HG02973 (cell line): ENCODE measurements at regions not wholly inside any gene's neighbourhood (a gene's known extent, or its start where the extent isn't known, plus 50 kb on each side); places are given as distances from the start of the nearest gene placed in this dataset.
"Not testable (repeated sequence)": the region's sequence is repeated elsewhere in the genome, so short reads cannot be mapped to it uniquely, and the experiment has no call there.

Experiments
- ATAC-seq: cut with Tn5 transposase; IDR thresholded peaks from one replicate; pipeline ENCODE4 v1.9.1; 2021; ENCODE audit warnings: moderate library complexity; ENCODE audit not compliant: unreplicated experiment

DNA sequence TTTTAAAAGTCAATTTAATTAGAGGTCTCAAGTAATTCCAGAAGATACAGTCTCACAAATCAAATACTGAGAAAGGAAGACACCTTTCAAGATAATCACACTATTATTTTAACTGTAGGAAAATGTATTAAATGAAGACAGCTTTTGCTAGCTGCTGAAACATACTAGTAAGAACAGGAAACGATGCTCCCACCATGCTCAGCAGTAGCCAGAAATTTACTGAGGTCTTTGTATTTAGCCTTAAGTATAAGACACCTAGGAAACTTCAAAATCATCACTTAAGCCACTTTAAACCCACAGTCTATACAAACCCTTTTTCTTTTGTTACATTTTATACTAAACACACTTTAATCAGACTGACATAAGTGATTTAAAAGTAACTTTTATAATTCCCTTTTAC, 72.7 kb upstream of the NPIPB12 start:
- not testable (repeated sequence) for ATAC-seq

DNA sequence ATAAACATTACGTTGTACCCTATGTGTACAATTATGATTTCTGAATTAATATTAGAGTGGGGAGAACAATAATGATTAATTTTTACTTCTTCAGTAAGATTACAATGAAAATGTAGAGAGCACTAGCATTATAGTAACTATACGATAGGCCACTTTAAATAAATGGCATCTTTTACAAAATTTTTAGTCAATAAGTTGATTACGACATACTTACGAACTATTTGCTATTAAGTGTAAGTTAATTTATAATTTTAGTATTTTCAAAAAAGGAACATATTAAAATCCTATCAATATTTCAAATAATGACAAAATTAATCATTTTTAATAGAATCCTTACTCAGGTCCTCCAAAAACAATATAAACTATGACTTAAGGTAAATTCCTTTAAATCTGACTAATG, 75.6 kb upstream of the NPIPB12 start:
- ATAC-seq = not testable (repeated sequence)

DNA sequence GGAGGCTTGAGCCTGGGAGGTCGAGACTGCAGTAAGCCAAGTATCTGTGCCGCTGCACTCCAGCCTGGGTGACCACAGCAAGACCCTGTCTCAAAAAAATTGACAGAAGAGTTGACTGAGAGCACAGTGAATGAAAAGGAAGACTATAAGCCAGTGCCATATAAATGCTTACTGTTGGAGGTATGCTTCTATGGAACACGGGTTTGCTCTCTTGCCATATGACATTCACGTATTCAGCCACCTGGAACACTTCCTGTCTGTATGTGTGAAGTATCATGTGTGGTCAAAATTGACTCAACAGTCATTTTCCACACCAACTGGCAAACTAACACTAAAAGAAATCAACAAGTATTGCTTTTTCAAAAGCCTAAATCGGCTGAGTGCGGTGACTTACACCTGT, 71.1 kb upstream of the SPN start:
- not testable (repeated sequence) for ATAC-seq

DNA sequence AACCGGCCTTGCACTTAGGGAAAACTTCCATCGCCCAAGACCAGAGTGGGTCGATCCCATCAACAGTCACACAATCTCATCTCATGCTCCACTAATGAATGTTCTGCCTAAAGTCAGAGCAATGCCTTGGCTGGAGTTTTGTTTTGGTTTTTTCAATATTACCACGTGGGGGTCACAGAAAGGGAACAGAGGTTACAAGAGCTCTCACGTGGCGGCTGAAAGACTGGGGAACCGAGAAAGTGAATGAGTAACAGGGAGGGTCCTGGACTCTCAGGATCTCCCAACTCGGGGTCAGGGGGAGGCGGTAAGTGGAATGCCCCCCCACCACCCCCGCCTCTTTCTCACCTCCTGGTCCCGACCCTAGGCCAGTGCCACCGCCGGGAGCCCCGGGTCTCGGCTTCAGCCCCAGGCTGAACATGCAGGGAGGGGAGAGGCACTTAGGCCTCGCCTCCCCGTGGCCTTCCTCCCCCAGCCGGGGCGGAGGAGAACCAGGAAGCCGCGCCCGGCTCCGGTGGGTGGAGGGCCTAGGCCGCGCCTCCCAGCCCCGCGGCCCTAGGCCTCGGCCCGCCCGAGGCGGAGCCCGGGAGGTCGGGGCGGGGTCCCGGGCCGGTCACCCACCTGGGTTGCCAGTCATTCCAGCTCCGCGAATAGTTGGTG, 68.7 kb upstream of the SPN start:
- ATAC-seq = peak; percentile 33

DNA sequence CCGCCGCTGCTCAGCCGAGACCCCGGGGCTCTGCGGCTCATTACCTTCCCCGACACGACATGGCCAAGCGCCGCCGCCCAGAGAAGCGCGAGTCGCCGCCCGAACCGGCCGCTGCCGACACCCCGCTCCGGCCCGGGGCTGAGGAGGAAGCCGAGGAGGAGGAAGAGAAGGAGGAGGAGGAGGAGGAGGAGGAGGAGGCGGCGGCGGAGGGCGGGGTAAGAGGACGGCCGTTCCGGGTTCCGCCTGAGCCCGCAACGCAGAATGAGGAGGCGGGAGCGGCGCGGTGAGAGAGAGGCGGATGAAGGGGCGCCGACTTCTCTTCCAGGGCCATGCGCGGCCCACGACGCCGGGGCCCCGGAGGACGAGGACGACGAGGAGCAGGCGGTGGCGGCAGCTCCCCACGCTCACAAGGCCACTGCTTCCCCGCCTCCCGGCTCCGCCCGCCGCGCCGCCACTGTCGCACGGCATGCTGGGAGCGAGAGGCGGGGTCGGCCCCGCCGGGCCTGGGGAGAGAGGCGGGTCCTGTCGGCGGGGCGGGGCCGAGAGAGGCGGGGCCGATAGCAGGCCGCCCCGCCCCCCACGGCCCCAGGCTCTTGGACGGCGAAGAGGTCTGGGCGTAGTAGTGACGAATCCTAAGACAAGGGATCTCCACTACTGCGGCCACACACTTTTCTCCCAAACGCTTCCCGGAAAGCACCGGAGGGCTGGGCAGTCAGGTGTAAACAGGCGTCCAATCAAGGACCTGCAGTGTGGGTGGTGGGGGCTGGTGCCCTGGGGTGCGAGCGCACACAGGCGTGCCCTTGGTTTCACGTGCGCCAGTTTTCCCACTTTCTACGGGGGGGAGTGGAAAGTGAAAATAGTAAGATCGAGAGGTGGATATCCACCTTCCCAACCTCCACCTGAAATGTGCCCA, 67.9 kb upstream of the SPN start:
- ATAC-seq = peak; percentile 70

DNA sequence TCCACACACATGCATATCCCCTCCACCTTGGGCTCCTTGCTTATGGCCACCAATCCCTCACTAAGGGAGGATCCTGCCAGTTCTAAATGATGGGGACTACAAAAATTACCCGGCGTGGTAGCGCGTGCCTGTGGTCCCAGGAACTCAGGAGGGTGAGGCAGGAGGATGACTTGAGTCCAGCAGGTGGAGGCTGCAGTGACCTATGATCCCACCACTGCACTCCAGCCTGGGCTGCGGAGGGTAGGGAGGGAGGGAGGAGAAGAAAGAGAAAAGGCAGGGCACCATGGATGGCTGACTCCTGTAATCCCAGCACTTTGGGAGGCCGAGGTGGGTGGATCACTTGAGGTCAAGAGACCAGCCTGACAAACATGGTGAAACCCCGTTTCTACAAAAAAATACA, 66.0 kb upstream of the SPN start:
- ATAC-seq = not testable (repeated sequence)

DNA sequence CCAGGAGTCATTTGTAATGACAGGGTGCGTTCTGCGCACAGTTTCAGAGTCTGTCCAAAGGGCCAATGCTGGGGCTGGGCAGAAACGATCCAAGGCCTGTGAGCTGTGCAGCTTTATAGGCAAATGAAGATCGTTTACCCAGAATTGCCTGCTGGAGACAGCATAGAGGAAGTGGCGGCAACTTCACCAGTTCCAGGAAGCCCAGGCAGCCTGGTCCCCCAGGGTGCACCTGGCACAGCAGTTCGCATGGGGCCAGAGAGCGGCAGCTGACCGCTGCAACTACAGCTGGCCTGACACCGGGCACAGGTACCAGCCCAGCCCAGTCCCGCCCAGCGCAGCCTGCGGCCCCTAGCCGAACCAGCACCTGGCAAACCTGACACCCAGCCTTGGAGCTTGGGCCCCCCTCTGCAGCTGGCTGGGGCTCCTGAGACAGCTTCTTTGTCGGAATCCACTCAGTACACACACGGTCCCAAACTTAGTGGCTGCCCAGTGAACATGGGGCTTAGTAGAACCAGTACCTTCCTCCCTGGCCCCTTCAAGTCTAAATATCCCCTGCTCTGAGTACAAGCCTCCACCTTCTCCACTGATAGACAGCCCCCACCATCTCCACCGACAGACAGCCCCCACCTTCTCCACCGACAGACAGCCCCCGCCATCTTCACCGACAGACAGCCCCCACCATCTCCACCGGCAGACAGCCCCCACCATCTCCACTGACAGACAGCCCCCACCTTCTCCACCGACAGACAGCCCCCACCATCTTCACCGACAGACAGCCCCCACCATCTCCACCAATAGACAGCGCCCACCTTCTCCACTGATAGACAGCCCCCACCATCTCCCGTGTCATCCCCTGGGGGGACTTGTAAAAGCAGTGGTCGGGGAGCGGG, 62.7 kb upstream of the SPN start:
- ATAC-seq = not testable (repeated sequence)

DNA sequence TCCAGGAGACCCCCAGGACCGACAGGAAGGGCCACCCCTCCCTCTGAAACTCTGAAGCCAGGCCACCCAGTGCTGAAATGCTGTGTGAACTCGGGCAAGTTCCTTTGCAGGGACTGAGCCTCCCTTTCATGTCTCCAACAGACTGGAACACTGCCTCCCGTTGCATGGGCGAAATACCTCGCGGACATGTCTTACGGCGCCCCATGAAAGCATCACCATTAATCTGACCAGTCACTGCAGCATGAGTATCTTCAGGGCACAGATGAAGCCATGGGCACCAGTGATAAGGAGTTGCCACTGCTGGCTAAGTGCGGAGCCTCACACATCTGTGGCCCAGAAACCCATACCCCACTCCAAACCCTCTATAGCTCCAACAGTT, 60.8 kb upstream of the SPN start:
- ATAC-seq = not testable (repeated sequence)

DNA sequence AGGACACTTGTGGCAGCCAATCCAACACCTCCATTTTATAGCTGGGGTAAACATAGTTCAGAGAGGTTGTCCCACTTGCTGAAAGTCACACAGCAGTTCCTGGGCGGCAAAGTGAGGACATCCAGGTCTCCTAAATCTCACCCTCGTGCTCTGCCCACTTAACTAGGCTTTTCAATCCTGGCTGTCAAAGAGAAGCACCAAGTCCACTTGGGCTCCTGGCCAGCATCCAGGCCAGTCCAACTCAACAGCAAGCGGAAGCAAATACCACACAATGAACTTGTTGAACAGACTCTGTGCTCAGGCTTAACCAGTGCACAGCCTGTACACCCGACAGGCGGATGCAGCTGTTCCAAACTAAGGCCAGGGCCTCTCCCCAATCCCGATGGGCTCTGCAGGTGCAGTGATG, 60.4 kb upstream of the SPN start:
- ATAC-seq = not testable (repeated sequence)

DNA sequence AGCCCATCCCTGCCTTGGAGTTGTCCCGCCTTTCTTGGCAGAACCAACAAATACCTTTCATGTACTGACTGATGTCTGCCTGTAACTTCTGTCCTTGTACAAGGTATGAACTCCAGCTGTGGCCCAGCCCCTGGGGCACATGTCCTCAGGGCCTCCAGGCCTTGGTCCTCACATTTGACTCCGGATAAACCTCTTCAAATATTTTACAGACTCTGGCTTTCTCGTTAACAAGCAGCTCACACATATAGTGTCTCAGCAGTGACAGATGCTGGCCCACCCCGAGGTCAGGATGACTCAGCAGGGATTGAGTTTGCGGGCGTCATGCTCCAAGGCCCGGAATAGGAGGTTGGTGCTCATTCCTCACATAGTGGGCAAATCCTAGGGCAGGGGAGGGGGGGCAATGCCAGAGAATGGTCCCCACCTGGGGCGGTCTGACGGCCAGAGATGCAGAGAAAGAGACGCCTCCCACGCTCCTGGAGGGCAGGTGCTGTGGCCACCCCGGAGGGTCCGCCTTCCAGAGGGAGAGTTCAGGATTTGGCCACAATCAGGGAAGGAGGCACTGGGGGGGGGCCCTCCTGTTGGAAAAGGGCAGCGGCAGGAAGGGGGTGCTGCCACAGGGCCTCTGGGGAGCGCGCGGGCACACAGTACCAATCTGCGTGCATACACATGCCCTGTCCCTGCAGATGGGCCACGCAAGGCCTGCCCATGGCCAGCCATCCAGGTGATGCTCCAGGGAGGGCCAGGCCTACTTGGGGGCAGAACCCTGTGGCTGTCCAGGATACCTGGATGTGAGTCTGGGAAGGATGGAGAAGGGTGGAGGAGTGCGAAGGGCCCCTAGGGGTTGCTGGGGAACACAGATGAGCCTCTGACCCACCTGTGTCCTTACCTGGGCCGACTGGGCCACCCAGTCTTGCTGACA, 58.2 kb upstream of the SPN start:
- not testable (repeated sequence) for ATAC-seq

DNA sequence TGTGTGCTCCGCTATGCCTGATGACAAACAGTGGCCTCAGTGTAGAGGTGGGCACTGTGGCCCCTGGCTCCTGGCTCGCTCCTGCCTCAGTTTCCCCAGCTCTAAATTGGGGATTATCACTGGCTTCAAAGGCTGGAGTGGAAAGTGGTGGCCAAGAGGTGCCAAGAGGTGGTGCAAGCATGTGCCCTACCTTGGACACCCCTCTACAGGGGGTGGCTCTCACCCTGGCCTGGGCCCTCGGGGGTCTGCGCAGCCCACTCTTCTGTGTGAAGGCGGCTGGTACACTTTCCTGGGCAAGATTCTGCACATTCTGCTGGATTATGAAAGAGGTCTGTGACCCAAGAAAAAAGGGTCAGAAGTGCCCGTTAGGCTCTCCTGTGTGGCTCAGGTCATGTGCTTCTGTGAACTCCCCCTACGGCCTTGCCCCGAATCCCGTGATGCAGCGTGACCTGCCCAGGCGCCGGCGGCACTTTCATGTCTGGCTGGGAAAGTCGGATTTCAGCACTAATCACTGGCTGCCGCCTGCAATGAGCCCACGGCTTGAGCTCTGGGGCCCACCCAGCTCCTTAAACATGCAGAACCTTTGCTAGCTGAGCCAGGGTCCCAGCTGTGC, 57.3 kb upstream of the SPN start:
- not testable (repeated sequence) for ATAC-seq

DNA sequence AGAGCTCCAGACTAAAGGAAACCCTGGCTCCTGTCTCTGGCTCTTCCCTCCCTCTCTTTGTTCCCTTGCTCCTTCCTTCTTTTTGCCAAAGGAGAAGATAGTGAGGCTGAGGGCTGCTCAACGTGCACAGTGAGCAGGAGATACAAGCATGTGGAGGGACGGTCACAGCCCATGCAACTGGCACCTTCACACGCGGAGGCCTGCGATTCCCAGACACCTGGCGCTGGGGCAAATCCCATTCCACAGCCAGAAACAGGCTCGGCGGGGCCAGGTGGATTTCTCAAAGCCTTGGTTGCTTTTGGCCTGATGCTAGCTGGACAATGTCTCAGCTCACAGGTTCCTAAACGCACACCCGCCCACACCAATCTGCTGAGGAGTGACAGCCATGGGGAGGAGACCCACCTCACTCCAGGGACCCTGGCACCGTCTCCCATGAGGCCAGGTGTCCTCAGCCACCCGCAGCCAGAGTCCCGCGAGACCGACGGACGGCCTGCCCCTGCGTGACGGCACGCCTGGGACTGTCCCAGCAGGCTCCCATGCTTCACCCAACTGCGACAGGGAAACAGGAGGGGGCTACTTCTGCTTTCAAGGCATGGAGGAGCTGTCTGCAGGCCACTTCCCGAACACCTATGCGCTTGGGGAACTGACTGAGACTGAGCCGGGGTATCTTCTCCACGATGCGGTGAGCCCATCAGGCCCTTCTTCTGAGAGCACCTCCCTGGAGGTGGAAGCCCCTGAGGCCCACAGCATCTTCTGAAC, 56.2 kb upstream of the SPN start:
- not testable (repeated sequence) for ATAC-seq

DNA sequence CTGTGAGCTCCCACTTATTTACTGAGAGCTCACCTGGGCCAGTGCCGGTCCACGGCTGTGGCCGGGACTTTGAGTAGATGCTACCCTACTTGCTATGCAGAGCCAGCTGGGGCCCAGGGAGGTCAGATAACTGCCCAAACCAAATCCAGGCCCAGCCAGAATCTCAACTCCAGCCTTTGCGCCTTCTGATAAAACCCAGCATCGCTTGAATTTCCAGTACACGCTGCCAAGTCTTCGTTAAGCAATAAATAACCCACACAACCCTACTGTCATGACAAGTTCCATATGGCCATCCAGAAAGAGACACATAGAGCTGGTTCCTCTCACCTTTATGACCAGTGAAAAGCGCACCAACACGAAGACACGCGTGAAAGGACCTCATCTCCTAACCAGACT, 55.6 kb upstream of the SPN start:
- ATAC-seq = not testable (repeated sequence)

DNA sequence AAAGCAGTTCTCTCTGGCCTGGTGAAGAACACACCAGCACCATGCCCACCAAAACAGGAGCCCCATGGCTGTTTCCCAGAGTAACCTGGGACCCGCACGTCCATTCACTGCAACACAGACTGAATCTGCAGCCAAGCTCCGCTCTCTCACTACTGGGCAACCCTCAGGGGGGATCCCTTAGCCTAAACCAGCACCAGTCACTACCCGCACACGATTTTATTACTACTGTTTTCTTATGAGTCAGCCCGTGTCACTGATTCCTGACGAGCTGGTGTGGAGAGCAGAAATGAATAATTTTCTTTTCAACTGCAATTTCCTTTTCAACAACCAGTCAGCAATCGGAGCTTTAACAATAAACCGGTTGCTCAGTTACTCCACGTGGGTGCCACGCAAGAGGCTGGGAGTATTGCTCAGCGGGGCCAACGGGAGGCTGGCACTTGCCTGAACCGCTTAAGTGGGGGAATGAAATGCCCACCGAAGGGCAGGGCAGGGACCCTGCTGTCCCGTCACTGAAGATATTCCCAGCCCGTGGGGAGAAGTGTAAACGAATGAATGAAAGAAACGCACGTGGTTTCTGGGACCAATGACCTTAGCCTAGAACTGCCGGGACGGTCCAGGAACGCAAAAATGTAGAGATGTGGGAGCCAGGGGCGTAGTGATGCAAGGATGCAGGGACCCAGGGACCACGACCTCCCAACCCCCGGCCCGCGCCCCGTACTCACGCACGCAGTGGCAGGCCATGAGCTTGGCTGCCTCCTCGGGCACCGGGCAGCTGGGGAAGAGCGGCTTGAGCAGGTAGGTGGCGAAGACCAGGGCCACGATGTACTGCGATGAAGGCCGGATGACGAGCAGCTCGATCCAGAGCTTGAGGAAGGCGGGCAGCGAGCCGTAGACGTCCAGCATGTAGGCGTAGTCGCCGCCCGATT, 50.4 kb upstream of the SPN start:
- ATAC-seq = peak; percentile 38
